ENCODE measurements at regions not wholly inside any gene's neighbourhood (a gene's known extent, or its start where the extent isn't known, plus 50 kb on each side); places are given as distances from the start of the nearest gene placed in this dataset.
"Not testable (repeated sequence)": the region's sequence is repeated elsewhere in the genome, so short reads cannot be mapped to it uniquely, and the experiment has no call there.

DNA sequence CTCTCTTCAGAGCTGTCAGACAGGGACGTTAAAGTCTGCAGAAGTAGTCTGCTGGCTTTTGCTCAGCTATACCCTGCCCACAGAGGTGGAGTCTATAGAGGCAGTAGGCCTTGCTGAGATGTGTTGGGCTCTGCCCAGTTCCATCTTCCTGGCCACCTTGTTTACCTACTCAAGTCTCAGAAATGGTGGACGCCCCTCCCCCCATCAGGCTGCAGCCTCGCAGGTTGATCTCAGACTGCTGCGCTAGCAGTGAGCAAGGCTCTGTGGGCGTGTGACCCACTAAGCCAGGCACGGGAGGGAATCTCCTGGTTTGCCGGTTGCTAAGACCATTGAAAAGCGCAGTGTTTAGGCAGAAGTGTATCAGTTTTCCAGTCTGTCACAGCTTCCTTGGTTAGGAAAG is 305.0 kb downstream of the BCKDHB start:
- ATAC-seq (no peak), FAIRE-seq (no peak), DNase-seq (ENCODE audit: low read depth, low spot score) (no peak)
- no peak overlapping the region for H3K9ac ChIP-seq (ENCODE audit: control insufficient read depth, insufficient read depth, low read length)
- ChIA-PET RAD21 (ENCODE audit: unreplicated experiment) (no interaction called here), POLR2A (no interaction called here), SMC1A (ENCODE audit: uncharacterized antibody, unreplicated experiment) (interaction anchor here (0.6 kb wide), 1 partner anchor 283 kb away, joined by 3 read pairs; no protein-coding TSS in a partner anchor), CTCF (no interaction called here)
- in situ Hi-C loops (cut with MboI): no loop called here
- intact Hi-C loops (cut with micrococcal nuclease; ENCODE audit: unreplicated experiment): no loop called here
- no peaks in the 10 kb centered on the region for H3K9me3 ChIP-seq (replicated peaks; ENCODE audit: control insufficient read depth, insufficient read depth, low read length)
- H3K79me2 ChIP-seq (ENCODE audit: control insufficient read depth, insufficient read depth, low read length): no peaks in the 10 kb centered on the region
- H2AFZ ChIP-seq (ENCODE audit: control insufficient read depth, low read depth, low read length): no peak overlapping the region
- H3K4me3 ChIP-seq: no peak overlapping the region
- TF ChIP-seq ESRRA (IDR thresholded peaks at IDR 0.05; ENCODE audit: low read length) (no peak), IKZF2 (IDR thresholded peaks at IDR 0.05) (no peak), RBBP5 (conservative IDR thresholded peaks at IDR 0.05) (no peak), CREB1 (IDR thresholded peaks at IDR 0.05; ENCODE audit: low read depth) (no peak), EED (IDR thresholded peaks at IDR 0.05; ENCODE audit: low read depth) (no peak)
- H3K36me3 ChIP-seq (ENCODE audit: control insufficient read depth in 2 of 2, insufficient read depth in 2 of 2, low read length in 1 of 2): no peaks in the 10 kb centered on the region
- no peaks in the 10 kb centered on the region for H3K27me3 ChIP-seq (replicated peaks in 1 of 2; ENCODE audit: control insufficient read depth in 2 of 2, insufficient read depth in 2 of 2, low read length in 1 of 2)
- no peaks in the 10 kb centered on the region for H4K20me1 ChIP-seq (ENCODE audit: control insufficient read depth, insufficient read depth)
- no peaks in the 10 kb centered on the region for H3K4me1 ChIP-seq (ENCODE audit: control insufficient read depth, insufficient read depth, low read length)
- BruUV-seq (replicated peaks): no TSS peak
- H3K27ac ChIP-seq (ENCODE audit: control insufficient read depth, insufficient read depth): no peak overlapping the region
- no peak overlapping the region for H3K4me2 ChIP-seq (ENCODE audit: control insufficient read depth, insufficient read depth)
- WGBS (ENCODE audit: insufficient coverage, insufficient replicate concordance, low lambda C conversion rate, missing lambda C conversion rate): 51% methylated on average over 8 of the region's 8 CpGs

DNA sequence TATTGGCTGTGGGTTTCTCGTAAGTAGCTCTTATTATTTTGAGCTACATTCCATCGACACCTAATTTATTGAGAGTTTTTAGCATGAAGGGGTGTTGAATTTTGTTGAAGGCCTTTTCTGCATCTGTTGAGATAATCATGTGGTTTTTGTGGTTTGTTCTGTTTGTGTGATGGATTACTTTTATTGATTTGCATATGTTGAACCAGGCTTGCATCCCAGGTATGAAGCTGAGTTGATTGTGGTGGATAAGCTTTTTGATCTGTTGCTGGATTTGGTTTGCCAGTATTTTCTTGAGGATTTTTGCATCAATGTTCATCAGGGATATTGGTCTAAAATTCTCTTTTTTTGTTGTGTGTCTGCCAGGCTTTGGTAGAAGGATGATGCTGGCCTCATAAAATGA is 301.5 kb downstream of the BCKDHB start:
- H3K4me3 ChIP-seq; H3K27ac ChIP-seq (ENCODE audit: control insufficient read depth, insufficient read depth); FAIRE-seq; DNase-seq (ENCODE audit: low read depth, low spot score); intact Hi-C loops (cut with micrococcal nuclease; ENCODE audit: unreplicated experiment); H3K79me2 ChIP-seq (ENCODE audit: control insufficient read depth, insufficient read depth, low read length); POLR2A ChIA-PET; H2AFZ ChIP-seq (ENCODE audit: control insufficient read depth, low read depth, low read length); in situ Hi-C loops (cut with MboI); RAD21 ChIA-PET (ENCODE audit: unreplicated experiment); H3K36me3 ChIP-seq (ENCODE audit: control insufficient read depth in 2 of 2, insufficient read depth in 2 of 2, low read length in 1 of 2); H4K20me1 ChIP-seq (ENCODE audit: control insufficient read depth, insufficient read depth); H3K9ac ChIP-seq (ENCODE audit: control insufficient read depth, insufficient read depth, low read length); H3K4me2 ChIP-seq (ENCODE audit: control insufficient read depth, insufficient read depth); BruUV-seq (replicated peaks); CTCF ChIA-PET; ATAC-seq; H3K27me3 ChIP-seq (replicated peaks in 1 of 2; ENCODE audit: control insufficient read depth in 2 of 2, insufficient read depth in 2 of 2, low read length in 1 of 2); H3K4me1 ChIP-seq (ENCODE audit: control insufficient read depth, insufficient read depth, low read length); H3K9me3 ChIP-seq (replicated peaks; ENCODE audit: control insufficient read depth, insufficient read depth, low read length): not testable (repeated sequence)
- SMC1A ChIA-PET (ENCODE audit: uncharacterized antibody, unreplicated experiment): interaction anchor here (0.5 kb wide), 1 partner anchor 32 kb away, joined by 4 read pairs; no protein-coding TSS in a partner anchor
- WGBS (ENCODE audit: insufficient coverage, insufficient replicate concordance, low lambda C conversion rate, missing lambda C conversion rate): 87% methylated on average over 2 of the region's 2 CpGs
